ENCODE measurements at regions not wholly inside any gene's neighbourhood (a gene's known extent, or its start where the extent isn't known, plus 50 kb on each side); places are given as distances from the start of the nearest gene placed in this dataset.
A peak's percentile ranks its signal among the peaks of the same experiment; 100 is the strongest.
"Not testable (repeated sequence)": the region's sequence is repeated elsewhere in the genome, so short reads cannot be mapped to it uniquely, and the experiment has no call there.

DNA sequence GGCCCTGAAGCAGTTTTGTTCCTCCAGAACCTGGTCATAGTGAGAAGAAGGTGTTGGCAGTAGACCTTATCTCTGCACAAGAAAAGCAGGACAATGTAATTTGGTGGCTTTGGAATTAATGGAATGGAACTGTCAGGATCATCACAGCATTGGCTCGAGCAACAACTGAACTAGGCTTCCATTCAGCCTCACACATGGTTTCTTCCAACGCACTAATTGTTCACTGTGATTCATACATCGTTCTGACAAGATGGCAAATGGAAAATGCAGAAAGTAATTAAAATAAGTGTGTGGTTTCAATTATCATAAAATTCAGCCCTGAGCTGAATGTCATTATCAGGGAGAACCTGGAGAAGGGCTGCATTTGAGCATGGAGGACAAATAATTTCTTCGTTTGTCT, 80.6 kb downstream of the MFSD1 start:
- no peak for DNase-seq

DNA sequence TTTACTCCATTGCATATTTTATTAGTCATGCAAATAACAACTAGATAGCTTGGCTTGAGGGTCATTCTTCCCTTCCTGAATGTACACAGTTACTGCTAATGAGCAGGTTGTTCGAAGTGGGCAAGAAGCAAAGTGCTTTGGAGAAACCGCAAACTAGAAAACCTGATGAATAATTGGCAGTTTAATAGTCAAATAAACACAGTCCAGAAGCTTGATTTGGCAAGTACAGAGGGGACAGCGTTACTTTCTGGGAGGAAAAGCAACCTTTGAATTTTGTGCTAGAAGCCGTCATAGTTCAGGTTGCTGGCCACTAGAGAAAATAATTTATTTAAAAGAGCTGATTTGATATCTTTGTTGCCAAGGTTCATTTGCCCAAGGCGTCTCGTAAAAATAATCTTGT, 94.9 kb downstream of the MFSD1 start:
- DNase-seq, result no peak

DNA sequence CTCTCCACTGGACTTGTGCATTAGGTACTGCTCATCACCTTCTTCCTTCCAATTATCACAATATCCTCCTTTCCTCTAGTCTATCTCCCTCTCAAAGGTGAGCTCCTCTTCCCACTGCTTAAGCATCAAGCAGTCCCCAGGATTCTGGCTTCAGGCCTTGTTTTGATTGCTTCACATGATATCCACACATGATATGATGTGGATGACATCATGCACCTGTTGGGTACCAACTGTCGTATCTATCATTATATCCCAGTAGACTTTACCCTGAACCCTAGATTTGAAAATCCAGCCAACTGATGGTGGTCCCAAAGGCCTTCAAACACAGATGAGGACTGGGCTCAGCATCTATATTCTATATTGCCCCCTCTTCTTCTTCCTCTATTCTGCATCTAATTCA, 104.9 kb downstream of the MFSD1 start:
- no peak for DNase-seq

DNA sequence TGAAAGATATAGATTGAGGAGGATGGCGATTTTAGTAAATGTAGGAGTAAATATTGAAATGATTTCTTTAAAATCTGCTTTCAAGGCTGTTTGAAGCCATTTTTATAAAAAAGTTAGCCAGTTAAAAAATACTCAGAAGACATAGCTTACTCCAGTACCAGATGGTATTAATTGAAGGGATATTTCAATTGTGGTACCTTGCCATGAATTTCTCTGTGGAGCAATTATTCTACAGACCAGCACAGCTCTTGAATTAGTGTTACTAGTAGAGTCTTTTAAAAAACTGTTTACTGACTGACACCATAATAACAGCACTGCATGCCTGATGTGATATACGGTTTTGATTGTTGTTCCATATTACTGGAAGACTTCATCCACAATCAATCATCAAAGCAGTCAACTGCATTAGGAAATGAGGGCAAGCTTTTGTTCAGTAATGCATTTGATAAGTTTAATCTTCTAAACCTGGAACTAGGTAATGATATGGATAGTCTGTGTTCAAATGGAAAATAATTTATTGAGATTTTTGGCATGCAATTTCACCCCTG, 106.4 kb downstream of the MFSD1 start:
- no peak for DNase-seq

DNA sequence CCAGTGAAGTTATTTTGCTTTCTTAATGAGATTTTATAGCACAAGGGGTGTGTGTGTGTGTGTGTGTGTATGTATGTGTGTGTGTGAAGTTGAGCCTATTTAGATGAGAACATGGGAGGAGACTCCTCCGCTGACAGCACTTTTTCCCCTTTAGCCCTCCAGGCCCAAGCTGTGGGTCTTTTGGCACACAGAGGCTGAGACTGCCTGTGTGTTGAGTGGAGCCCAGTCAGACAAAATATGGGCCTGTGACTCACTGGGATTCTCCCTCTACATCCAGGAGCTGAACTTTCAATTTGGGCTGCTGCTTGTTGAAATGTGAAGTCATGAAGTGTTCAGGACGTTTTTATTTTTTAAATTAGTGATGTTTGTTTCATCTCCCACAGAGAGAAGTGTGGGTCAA, 108.0 kb downstream of the MFSD1 start:
- DNase-seq, result no peak

DNA sequence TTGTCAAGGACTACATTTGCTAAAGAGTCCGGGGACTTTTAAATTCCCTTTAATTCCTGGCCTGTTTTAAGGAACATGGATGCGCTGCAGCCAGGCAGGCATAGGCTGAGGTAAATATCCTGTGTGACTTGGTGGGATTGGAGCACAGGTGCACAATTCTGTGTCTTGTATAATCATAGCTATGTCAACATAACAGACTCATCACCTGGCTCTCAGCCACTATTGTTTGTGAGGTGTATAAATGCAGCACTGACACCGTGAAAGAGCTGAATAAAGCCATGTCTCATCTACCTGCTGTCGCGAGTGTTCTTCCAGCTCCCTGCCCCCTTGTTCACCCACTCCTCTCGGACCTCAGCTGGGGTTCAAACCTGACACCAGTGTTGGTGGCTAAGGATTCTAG, 109.7 kb downstream of the MFSD1 start:
- no peak for DNase-seq

DNA sequence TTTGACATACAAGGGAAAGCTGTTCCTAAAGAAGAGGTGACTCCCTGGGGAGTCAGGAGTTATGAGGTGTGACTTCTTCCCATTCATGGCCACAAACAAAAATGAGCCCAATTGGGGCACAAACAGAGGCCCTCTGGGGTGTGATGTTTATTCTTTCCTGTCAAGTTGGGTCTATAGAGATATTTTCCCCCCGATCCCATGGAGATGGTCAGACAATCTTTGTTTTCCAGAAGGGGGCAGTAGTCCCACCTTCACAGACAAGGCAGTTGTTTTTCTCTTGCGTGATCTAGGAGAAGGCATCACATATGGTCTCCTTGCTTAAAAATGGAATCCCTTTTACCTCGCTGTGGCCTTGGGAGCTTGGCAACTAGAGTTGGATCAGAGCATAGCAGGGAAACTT, 110.3 kb downstream of the MFSD1 start:
- DNase-seq, result no peak

DNA sequence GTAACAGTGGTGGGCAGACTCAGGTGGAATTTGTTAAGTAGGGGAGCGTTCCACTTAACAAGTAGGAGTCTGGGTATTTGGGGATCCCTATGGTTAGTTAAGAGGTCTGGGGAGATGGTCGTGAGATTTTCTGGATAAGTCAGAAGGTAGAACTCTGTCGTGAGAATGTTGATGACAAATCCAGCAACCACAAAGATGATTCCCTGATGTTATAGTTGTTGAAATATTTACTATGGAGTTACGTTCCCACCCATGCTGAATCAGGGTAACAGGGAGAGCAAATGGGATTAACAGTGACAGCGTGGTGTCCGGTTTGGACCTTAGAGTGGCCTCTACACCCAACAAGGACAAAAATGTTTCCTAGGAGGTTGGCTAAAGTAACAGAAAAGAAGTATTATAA, 110.8 kb downstream of the MFSD1 start:
- DNase-seq, result no peak

DNA sequence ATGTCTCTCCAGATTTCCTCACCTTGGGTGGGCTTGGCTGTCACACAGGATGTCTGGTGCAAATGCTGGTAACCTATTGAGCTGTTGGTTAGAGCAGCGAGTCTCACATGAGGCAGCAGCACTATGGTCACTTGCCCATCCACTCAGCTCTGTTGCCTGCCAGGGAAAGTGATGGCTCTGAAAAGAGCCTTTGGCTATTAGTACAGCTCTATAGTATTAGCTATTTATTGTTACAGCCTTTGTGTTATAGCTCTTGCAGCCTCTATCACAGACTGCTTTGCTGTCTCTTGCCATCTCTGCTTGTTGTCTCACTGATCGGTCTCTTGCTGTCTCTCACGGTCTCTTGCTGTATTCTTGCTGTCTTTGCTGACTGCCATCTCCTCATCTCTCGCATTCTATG, 114.3 kb downstream of the MFSD1 start:
- no peak for DNase-seq

DNA sequence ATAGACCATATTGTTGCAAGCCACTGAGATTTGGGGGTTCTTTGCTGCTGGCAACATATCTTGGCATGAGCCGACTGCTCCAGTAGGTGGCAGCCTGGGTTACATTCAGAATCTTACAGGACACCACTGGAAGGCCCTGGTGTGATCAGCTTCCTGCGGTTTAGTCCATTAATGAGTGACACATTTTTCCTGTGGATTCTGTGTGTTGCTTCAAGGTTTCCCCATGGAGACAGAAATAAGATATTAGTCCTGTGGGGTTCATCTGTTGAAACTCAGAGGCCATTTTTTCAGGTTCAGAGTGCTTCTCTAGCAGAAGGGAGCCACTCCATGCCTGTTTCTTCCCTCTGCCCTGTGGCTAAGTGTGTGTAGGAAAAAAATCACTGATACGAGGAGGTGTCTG, 116.2 kb downstream of the MFSD1 start:
- DNase-seq, result peak; percentile 36

DNA sequence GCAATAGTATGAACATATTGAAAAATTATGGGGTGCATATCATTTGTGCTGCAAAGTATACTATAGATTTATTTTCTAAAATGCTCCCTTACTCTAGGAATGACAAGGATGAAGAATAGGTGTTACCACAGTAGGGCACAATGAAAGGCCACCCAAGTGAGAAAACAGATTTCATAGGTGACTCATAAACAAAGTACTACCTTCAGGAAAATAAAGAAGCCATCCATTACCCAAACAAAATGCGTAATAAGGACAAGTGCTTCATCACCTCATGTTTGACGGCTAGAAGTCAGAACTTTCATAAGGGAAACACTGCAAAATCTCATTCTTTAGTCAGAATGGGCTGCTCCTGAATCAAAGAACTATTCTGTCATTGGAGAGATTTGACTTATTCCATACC, 116.6 kb downstream of the MFSD1 start:
- no peak for DNase-seq

DNA sequence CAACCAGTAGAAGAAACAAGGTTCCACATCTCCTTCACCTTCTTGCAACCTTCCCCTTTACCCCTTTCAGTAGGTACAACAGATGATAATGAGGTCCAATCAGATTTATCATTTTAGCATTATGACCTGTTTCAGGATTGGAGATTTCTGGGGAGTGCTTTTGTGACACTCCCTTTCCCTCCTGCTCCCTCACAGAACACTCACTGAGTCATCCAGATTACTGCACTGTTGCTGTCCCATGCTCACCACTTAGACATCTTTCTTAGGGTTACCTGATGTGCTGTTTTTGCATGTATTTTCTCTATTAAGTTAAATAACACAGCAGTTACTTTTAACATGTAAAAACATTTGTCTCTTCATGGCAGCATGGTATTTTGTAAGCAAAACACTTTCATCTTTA, 118.5 kb downstream of the MFSD1 start:
- DNase-seq, result no peak

DNA sequence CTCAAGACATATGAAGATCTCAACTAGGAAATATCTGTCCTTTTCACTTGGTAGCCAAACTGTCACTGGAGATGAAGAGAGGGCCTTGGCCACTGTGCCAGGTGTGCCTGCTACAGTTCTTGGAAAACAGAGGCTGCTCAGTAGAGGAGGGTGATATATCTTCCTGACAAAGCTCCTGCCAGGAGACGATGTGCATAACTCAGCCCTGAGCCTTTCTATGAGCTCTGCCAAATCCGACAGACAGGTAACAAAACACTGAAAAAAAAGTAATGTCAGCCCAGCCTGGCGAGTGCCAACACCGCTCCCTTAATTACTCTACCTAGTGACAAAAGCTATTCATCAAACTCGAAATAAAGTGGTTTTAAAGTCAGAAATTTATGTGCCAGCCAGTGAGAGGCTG, 123.2 kb downstream of the MFSD1 start:
- no peak for DNase-seq

DNA sequence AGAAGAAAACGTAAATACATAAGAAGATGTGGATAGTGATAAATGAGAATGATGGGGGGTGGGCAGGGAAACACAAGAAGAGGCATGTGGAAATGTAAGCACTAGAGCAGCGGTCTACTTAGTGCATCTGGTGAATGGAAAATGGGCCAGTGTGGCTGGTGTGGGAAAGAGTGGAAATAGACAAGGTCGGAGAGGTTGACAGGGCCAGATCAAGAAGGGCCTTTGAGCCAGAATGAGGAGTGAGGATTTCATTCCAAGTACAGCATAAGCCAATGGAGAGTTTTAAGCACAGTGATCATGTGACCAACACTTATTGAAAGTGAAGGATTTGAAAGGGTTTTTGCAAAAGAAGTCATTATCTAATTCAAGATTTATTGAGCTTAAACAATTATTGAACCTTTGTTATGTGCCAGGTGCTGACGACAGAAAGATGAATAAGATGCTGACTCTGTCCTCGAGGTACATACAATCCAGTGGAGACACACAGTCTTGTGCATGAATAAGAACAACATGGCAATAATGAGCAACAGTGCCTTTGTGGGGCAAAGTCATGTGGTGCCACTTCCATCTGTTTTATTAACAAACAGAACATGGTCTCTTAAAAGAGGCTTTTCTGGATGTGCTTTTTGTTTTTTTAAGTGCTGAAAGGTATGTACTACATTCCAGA, 124.1 kb downstream of the MFSD1 start:
- DNase-seq, result no peak

DNA sequence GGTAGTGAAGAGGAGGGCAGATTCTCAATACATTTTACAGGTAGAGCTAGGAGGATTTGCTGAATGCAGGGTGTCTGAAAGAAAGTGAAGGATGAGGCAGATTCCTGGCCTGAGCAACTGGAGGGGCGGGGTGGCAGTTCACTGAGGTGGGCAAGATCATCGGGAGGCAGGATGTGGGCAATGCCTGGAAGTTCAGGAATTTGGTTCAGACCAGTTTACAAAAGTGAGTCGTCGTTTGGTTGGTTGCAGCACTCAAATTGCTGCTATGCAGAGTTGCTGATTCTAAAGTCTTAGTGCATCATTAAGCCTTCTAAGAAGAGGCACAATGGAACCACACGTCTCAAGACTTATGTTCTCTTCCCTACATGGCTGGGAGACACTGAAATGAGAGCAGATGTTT, 134.0 kb downstream of the MFSD1 start:
- no peak for DNase-seq

DNA sequence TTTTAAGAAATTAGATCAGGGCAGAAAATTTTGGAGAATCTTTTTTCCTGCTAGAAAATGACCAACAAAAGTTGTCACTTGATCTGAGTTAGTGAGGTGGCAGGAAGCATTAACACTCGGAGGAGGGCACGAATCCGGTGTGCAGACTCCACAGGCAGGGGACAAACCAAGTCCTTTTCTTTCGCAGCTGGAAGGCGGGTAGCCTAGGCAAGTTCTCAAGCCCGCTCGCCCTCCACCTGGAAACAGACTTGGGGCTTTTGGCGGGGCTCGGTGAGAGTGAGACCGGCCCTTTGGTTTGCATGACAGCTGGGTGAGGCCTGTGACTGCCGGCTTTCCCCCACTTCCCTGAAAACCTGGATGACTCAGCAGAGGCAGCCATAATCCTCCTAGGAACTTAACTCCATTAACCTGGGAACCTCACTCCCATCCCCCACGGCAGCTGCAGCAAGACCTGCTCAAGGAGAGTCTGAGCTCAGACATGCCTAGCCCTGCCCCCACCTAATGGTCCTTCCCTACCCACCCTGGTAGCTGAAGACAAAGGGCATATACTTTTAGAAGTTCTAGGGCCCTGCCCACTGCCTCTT, 134.8 kb downstream of the MFSD1 start:
- peak; percentile 37 for DNase-seq

DNA sequence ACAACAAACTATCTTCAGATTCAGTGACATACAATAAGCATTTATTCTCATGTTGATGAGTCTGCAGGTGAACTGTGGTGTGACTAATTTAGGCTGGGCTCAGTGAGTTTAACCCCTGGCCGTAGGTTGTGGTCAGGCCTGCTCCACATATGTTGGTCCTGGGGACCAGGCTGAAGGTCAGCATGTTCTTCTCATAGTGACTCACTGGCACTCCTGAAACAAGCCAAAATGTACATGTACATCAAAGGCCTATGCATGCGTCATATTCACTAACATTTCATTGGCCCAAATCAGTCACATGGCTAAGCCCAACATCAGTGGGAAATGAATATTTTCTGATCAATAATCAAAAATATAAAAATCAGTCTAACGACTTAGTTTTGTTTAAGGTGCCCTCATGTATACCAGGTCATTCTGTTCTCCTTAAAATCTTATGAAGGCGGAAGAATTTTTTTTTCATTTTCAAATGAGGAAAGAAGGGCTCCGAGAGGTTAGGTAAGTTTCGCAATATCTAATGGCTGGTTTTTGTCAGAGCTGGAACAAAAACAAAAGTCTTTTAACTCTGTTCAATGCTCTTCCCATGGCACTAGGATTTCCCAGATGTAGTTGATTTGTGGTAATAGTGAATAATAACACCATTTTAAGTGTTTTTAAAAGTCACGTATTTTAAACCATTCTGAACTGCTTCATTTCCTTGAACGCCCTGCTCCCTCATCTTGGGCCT, 148.5 kb downstream of the MFSD1 start:
- DNase-seq, result no peak

DNA sequence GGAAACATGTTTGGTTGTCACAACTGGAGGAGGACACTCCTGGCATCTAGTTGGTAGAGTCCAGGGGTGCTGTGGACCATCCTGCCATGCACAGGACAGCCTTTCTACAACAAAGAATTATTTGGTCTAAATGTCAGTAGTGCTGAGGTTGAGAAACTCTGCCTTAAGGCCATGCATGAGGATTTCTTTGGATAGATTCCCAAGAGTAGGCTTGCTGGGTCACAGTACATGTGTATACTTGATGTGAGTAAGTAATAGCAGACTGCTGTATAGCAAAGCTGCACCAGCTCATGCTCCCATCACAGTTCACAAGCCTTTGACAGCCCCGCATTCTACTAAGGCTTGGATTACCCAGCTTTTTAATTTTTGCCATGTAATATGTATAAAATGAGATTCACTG, 151.3 kb downstream of the MFSD1 start:
- DNase-seq, result no peak

DNA sequence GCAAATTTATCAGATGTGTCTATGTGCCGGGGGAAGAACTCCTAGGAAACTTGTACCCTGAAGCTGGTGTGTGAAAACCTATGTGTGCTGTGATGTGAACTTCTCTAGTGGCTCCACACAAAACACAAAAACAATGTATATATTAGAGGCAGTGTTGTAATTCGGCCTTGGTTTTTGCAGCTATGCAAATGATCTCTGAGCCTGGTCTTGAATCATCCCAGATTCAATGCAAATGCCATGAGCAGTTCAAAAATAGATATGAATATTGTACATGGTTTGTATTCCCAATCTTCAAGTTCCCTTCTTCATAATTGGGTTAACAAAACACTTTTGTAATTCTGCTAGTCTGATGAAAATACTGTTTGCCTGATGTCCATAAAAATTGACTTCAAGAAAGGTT, 152.6 kb downstream of the MFSD1 start:
- DNase-seq, result no peak

DNA sequence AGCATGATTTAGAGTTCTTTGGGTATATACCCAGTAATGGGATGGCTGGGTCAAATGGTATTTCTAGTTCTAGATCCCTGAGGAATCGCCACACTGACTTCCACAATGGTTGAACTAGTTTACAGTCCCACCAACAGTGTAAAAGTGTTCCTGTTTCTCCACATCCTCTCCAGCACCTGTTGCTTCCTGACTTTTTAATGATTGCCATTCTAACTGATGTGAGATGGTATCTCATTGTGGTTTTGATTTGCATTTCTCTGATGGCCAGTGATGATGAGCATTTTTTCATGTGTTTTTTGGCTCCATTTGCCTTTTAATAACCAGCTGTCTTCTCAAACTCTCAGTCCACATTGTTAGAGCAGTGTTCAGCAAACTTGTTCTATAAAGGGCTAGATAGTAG, 155.9 kb downstream of the MFSD1 start:
- not testable (repeated sequence) for DNase-seq

DNA sequence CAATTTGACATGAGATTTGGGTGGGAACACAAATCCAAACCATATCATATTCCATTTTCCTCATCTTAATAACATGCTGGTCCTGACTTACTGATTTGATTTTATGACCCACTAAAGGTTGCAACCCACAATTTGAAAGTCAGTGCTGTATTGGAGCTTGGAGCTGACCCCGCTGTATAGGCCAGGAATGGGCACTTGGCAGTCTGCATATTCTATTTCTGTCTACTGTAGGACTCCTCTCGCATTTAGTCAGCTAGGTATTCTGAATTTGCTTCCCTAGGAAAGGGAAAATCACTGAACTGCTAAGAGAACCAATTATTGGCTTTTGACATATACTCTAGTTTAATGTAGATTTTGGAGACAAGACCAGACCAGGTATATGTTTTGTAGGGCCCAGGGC, 157.0 kb downstream of the MFSD1 start:
- no peak for DNase-seq

DNA sequence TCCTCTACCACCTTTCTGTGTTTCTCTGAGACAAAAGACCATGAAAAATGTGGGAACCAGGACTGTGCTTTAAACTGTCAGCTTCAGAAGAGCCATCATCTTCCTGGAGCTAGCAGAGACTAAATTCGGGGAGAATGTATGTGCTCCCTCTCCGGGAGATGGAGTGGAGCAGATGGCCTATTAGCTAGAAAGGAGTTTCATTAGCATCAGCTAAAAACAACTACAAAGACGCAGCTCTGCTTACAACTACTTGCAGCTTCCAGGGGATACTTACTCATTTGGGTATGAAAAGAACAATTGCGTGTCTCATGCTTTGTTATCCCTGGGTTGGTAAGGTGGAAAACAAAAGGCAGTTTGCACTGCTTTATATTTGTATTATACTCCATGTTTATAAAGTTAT, 159.6 kb downstream of the MFSD1 start:
- peak; percentile 57 for DNase-seq

DNA sequence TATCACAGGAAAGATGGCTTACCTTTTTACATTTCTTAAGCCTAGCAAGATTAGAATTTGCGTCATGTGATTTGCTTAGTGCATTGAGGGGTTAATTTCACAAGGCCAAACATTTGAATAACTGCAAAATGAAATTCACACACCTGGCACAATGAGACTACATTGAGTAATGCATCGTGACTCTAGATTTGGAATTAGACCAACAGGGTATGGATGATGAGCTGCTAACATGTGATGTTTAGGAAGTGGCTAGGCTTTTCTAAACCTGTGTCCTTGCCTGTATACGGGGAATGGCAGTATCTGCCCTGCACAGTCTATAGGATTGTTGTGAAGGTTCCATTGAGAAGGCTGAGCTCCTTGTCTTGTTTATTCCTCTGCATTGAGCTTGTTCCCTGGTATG, 160.1 kb downstream of the MFSD1 start:
- DNase-seq, result peak; percentile 20

DNA sequence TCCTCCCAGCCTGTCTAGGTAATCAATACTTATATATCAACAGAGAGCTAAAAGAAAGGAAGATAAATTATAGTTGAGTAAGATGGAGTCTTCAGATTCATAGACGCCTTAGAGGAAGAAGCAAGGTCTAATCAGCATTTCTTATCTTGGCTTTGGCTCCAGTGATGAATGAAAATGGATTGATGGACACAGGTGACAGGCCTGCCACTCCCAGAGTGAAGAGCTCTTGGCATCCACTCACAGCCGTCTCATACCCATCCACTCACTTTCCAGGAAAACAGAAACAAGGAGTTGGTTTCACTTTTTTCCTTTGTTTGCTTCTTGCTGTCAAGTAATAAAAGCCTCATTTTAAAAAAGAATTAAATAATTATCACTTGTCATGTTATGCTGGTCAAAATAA, 168.2 kb downstream of the MFSD1 start:
- DNase-seq, result no peak
